ENCODE measurements at regions not wholly inside any gene's neighbourhood (a gene's known extent, or its start where the extent isn't known, plus 50 kb on each side); places are given as distances from the start of the nearest gene placed in this dataset.

DNA sequence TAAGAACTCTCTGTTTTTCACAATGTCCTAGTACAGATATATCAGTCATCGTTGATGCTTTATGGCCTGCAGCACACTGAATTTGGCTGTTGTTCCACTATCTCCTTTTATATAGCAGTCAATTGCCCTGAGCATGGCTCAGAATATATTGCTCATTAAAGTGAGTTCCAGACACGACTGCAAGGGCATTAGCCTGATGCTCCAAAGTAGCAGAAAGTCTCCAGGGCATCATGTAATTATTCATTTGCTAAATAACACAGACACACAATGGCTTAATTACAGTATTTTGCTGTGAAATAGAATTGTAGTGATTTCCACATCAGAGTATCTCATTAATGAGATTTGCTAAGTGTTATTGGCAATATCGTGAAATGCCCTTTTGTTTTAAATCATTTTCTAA, 1167.5 kb downstream of the AACS start:
- Histone ChIP-seq H3F3A (ENCODE audit: low read length, unreplicated experiment) (no peaks in the 10 kb centered on the region), H4K20me1 (ENCODE audit: low read length) (no peaks in the 10 kb centered on the region), H3K9ac (ENCODE audit: low read length) (no peak overlapping the region), H3K27me3 (ENCODE audit: low read length) (no peaks in the 10 kb centered on the region), H3K36me3 (ENCODE audit: low read depth, low read length) (no peaks in the 10 kb centered on the region), H3K4me2 (ENCODE audit: low read length) (no peak overlapping the region), H3K79me2 (ENCODE audit: low read length) (no peaks in the 10 kb centered on the region), H3K27ac (ENCODE audit: low read length) (no peak overlapping the region), H3K4me3 (ENCODE audit: low read length) (no peak overlapping the region), H3K9me2 (replicated peaks; ENCODE audit: low read length) (no peaks in the 10 kb centered on the region), H3K4me1 (ENCODE audit: insufficient read depth, low read length) (no peaks in the 10 kb centered on the region), H3K9me3 (ENCODE audit: low read length) (peaks cover 6% of the 10 kb centered on the region; the same call in 1 of the 2 replicates), H2AFZ (ENCODE audit: low read length) (no peak overlapping the region)
- ATAC-seq (no peak), DNase-seq (no peak)
- CTCF ChIA-PET: no interaction called here
- TF ChIP-seq, protein P1, sequence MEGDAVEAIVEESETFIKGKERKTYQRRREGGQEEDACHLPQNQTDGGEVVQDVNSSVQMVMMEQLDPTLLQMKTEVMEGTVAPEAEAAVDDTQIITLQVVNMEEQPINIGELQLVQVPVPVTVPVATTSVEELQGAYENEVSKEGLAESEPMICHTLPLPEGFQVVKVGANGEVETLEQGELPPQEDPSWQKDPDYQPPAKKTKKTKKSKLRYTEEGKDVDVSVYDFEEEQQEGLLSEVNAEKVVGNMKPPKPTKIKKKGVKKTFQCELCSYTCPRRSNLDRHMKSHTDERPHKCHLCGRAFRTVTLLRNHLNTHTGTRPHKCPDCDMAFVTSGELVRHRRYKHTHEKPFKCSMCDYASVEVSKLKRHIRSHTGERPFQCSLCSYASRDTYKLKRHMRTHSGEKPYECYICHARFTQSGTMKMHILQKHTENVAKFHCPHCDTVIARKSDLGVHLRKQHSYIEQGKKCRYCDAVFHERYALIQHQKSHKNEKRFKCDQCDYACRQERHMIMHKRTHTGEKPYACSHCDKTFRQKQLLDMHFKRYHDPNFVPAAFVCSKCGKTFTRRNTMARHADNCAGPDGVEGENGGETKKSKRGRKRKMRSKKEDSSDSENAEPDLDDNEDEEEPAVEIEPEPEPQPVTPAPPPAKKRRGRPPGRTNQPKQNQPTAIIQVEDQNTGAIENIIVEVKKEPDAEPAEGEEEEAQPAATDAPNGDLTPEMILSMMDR (conservative IDR thresholded peaks at IDR 0.05; ENCODE audit: low read depth, low read length): no peak
- intact Hi-C loops (cut with micrococcal nuclease): no loop called here
- BruUV-seq (replicated peaks): no TSS peak
- POLR2A ChIA-PET (ENCODE audit: unreplicated experiment): no interaction called here

DNA sequence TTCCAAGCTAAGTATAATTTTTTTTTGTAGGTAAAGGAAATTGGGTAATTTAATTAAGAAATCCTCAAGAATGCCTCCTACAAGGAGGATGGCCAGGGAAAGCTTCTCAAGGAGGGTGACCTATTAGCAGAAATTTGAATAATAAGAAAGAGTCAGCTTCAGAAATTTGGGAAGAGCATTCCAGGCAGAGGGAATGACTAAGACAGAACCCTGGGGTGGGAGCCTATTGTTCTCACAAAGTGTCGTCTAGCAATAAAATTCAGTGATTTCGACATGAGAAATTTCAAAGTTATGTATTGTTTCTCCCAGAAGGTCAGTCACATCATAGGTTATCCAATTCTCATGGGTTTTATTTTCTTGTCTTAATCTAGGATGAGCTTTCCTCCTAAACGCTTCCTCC, 1168.4 kb downstream of the AACS start:
- intact Hi-C loops (cut with micrococcal nuclease): no loop called here
- Histone ChIP-seq H3K79me2 (ENCODE audit: low read length) (no peaks in the 10 kb centered on the region), H3K27me3 (ENCODE audit: low read length) (no peaks in the 10 kb centered on the region), H3K4me3 (ENCODE audit: low read length) (no peak overlapping the region), H3K9ac (ENCODE audit: low read length) (no peak overlapping the region), H4K20me1 (ENCODE audit: low read length) (no peaks in the 10 kb centered on the region), H2AFZ (ENCODE audit: low read length) (no peak overlapping the region), H3F3A (ENCODE audit: low read length, unreplicated experiment) (no peaks in the 10 kb centered on the region), H3K36me3 (ENCODE audit: low read depth, low read length) (no peaks in the 10 kb centered on the region), H3K4me1 (ENCODE audit: insufficient read depth, low read length) (no peaks in the 10 kb centered on the region), H3K9me3 (ENCODE audit: low read length) (peaks cover 6% of the 10 kb centered on the region; the same call in 1 of the 2 replicates), H3K9me2 (replicated peaks; ENCODE audit: low read length) (no peaks in the 10 kb centered on the region), H3K4me2 (ENCODE audit: low read length) (no peak overlapping the region), H3K27ac (ENCODE audit: low read length) (no peak overlapping the region)
- CTCF ChIA-PET: no interaction called here
- ATAC-seq (no peak), DNase-seq (no peak)
- no TSS peak for BruUV-seq (replicated peaks)
- TF ChIP-seq EZH2 (IDR thresholded peaks at IDR 0.05; ENCODE audit: low read length, unreplicated experiment) (no peak), EZH2phosphoT487 (IDR thresholded peaks at IDR 0.05; ENCODE audit: borderline replicate concordance, low read length) (no peak)
- TF ChIP-seq, protein P1 (conservative IDR thresholded peaks at IDR 0.05; ENCODE audit: low read depth, low read length): no peak
- POLR2A ChIA-PET (ENCODE audit: unreplicated experiment): no interaction called here

DNA sequence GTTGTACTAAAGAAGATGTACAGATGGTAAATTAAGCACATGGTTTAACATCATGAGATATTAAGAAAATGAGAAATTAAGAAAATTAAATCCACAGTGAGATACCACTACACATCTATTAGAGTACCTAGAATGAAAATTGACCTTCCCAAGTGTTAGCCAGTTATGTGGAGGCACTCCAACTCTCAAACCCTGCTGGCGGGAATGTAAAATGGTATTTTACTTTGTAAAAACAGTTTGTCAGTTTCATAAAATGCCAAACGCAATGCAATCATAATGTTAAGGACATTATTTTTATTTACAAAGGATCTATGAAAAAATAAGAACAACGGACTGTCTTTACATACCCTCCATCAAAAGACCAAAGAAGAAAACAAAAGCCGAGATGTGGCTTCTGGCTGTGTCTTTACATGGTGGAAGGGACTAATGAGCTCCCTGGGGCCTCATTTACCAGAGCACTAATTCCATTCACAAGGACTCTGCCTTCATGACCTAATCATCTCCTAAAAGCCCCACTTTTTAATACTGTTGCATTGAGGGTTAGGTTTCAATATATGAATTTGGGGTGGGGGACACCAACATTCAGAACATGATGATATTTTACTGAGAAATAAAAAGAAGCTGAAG, 1178.7 kb downstream of the AACS start:
- Histone ChIP-seq H3K4me1 (ENCODE audit: insufficient read depth, low read length) (no peaks in the 10 kb centered on the region), H4K20me1 (ENCODE audit: low read length) (no peaks in the 10 kb centered on the region), H2AFZ (ENCODE audit: low read length) (no peak overlapping the region), H3K9me2 (replicated peaks; ENCODE audit: low read length) (no peaks in the 10 kb centered on the region), H3K27ac (ENCODE audit: low read length) (no peak overlapping the region), H3K79me2 (ENCODE audit: low read length) (no peaks in the 10 kb centered on the region), H3K9me3 (ENCODE audit: low read length) (peaks cover 10% of the 10 kb centered on the region; the same call in 1 of the 2 replicates), H3F3A (ENCODE audit: low read length, unreplicated experiment) (no peaks in the 10 kb centered on the region), H3K4me3 (ENCODE audit: low read length) (no peak overlapping the region), H3K9ac (ENCODE audit: low read length) (no peak overlapping the region), H3K4me2 (ENCODE audit: low read length) (no peak overlapping the region), H3K27me3 (ENCODE audit: low read length) (no peaks in the 10 kb centered on the region; the same call in 1 of the 2 replicates), H3K36me3 (ENCODE audit: low read depth, low read length) (no peaks in the 10 kb centered on the region)
- ChIA-PET CTCF (no interaction called here), POLR2A (ENCODE audit: unreplicated experiment) (no interaction called here)
- TF ChIP-seq EZH2phosphoT487 (IDR thresholded peaks at IDR 0.05; ENCODE audit: borderline replicate concordance, low read length) (no peak), EZH2 (IDR thresholded peaks at IDR 0.05; ENCODE audit: low read length, unreplicated experiment) (no peak)
- TF ChIP-seq, protein P1 (conservative IDR thresholded peaks at IDR 0.05; ENCODE audit: low read depth, low read length): no peak
- intact Hi-C loops (cut with micrococcal nuclease): no loop called here
- no TSS peak for BruUV-seq (replicated peaks)
- ATAC-seq (no peak), DNase-seq (no peak)

All from PC-3 (cell line).